Thoracic aorta (tissue), 2 donors: ENCODE measurements at regions not wholly inside any gene's neighbourhood (a gene's known extent, or its start where the extent isn't known, plus 50 kb on each side); places are given as distances from the start of the nearest gene placed in this dataset.

ENCODE experiments used
- ATAC-seq: fragments of 150-250 bp; one replicate; pipeline ENCODE4 v1.8.0; 2017; ENCODE audit warnings: low read depth; ENCODE audit not compliant: insufficient number of reproducible peaks, low FRiP score
- DNase-seq: peaks from one replicate; pipeline ENCODE4 v3.0.0-alpha.2; 2020; ENCODE audit warnings: low spot score
- H3K27ac ChIP-seq, 2 donors: fragments of 200-600 bp; sonication (generic); 1 replicate in 1 of 2; 2 replicates in 1 of 2; pipeline ENCODE4 v1.5.1; 2016; ENCODE audit warnings: mild to moderate bottlenecking in 2 of 2, moderate library complexity in 2 of 2
- H3K27me3 ChIP-seq: fragments of 200-600 bp; sonication (generic); replicated peaks from 2 replicates; pipeline ENCODE4 v1.6.0; 2016; ENCODE audit warnings: mild to moderate bottlenecking; ENCODE audit not compliant: insufficient read depth
- H3K36me3 ChIP-seq: fragments of 200-600 bp; sonication (generic); one replicate; pipeline ENCODE4 v1.5.1; 2016
- H3K4me1 ChIP-seq, 2 donors: fragments of 200-600 bp; sonication (generic); 1 replicate in 1 of 2; 2 replicates in 1 of 2; pipeline versions ENCODE4 v1.5.1 to v1.6.0; 2016; ENCODE audit warnings: low read depth in 2 of 2, mild to moderate bottlenecking in 1 of 2; ENCODE audit not compliant: control insufficient read depth in 1 of 2
- H3K4me3 ChIP-seq: fragments of 200-600 bp; sonication (generic); 2 replicates; pipeline ENCODE4 v1.5.1; 2016; ENCODE audit warnings: mild to moderate bottlenecking
- H3K9me3 ChIP-seq: fragments of 200-600 bp; sonication (generic); 2 replicates; pipeline ENCODE4 v1.5.1; 2016
- CTCF ChIP-seq: fragments of 200-600 bp; sonication (generic); IDR thresholded peaks from one replicate; pipeline ENCODE4 v1.5.1; 2019; ENCODE audit warnings: antibody characterized with exemption

DNA sequence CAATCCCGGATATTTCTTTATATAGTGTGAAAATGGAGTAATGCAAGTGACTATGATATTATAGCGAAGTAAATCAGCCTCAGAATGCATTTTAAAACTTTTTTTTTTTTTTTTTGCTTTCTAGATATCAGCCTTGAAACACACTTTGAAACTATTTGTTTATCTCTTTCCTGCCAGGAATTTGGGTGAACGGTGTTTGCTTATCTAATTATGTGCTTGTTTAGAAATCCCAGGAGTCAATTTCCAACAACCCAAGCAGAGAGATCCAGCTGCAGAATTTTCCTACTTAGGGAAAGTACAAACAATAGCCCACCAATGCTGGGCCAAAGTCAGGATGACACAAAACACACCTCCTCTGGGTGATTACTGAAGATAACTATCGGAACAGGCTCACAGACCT is 958.8 kb downstream of the PCDH18 start:
- Histone ChIP-seq H3K36me3 (no peaks in the 10 kb centered on the region), H3K9me3 (no peaks in the 10 kb centered on the region)

DNA sequence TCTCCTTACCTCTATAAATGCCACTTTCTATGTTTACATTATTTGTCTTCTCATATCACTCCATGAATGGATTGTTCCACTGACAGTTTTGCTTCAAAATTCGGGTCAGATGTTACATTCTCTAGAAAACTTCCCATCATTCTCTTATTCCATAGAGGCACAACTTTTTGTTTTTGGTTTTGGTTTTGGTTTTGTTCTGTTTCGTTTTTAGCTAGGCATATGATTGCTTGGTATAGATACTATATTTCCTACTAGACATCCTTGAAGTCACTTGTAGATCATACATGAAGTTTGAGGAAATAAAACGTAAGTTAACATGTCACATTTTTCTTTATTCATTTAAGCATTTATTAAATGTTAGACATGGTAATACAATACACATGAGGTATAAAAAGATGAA is 961.0 kb downstream of the PCDH18 start:
- ATAC-seq (no peak), DNase-seq (no peak)
- TF ChIP-seq CTCF: no peak
- no peak overlapping the region for H3K4me3 ChIP-seq
- H3K27ac ChIP-seq: no peak overlapping the region
- no peaks in the 10 kb centered on the region for H3K9me3 ChIP-seq
- no peaks in the 10 kb centered on the region for H3K36me3 ChIP-seq
- H3K27me3 ChIP-seq: no peaks in the 10 kb centered on the region
- H3K4me1 ChIP-seq: no peaks in the 10 kb centered on the region

More for the DNA sequence above, 958.8 kb downstream of the PCDH18 start:
- Histone ChIP-seq H3K27me3 (no peaks in the 10 kb centered on the region), H3K4me3 (no peak overlapping the region), H3K27ac (no peak overlapping the region), H3K4me1 (no peaks in the 10 kb centered on the region)
- ATAC-seq (no peak), DNase-seq (no peak)
- TF ChIP-seq CTCF: no peak

DNA sequence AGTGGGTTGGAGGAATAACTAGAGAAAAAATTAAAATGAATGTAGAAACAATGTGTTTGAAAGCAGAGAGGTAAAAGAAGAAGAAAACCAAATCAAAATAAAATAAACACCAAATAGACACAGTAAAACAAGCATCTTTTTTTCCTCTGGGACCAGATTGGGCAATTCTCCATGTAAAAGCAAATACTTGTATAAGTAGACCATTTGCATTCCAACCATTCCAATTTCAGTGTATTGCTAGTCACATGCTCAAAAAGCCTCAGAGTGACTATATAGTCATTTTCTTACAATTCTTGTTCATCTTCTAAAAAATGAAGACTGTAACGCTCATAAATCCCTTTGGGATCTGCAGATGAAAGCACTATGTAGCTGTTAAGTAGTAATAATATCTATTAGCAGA is 969.5 kb downstream of the PCDH18 start:
- H3K36me3 ChIP-seq: no peaks in the 10 kb centered on the region
- H3K4me1 ChIP-seq: no peaks in the 10 kb centered on the region
- DNase-seq: no peak
- H3K27me3 ChIP-seq: no peaks in the 10 kb centered on the region
- no peaks in the 10 kb centered on the region for H3K9me3 ChIP-seq
- no peak for TF ChIP-seq CTCF
- H3K27ac ChIP-seq: no peak overlapping the region
- no peak overlapping the region for H3K4me3 ChIP-seq
- ATAC-seq: no peak

GRCh38 chr4:136558940-136559494 is 973.3 kb downstream of the PCDH18 start:
- H3K4me1 ChIP-seq: no peaks in the 10 kb centered on the region
- TF ChIP-seq CTCF: no peak
- no peak overlapping the region for H3K4me3 ChIP-seq
- ATAC-seq (no peak), DNase-seq (no peak)
- H3K27me3 ChIP-seq: no peaks in the 10 kb centered on the region
- H3K9me3 ChIP-seq: no peaks in the 10 kb centered on the region
- H3K27ac ChIP-seq: no peak overlapping the region
- no peaks in the 10 kb centered on the region for H3K36me3 ChIP-seq

DNA sequence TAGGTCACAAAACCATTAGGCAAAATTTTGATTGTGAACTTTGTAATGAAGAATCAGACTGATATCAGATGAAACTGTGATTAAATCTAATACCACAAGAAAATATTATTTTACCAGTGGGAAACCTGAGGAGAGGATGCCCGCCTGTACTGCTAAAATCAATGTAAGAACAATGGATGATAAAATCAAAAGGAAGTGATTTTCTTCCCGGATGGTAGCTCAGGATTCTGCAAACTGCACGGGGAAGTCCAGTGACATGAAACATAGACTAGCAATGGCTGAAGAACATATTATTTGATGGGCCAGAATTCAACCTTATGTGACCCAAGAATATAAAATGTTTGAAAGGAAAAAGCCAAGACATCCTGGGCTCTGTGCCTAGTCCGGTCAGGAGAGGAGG is 974.9 kb downstream of the PCDH18 start:
- no peak for TF ChIP-seq CTCF
- Histone ChIP-seq H3K27me3 (no peaks in the 10 kb centered on the region), H3K9me3 (no peaks in the 10 kb centered on the region), H3K4me1 (no peaks in the 10 kb centered on the region), H3K4me3 (no peak overlapping the region), H3K36me3 (no peaks in the 10 kb centered on the region), H3K27ac (no peak overlapping the region)
- ATAC-seq (no peak), DNase-seq (no peak)
